Activated CD8-positive, alpha-beta T cell treated with anti-CD3 and anti-CD28 coated beads for 36 hours (primary cell): ENCODE measurements at regions not wholly inside any gene's neighbourhood (a gene's known extent, or its start where the extent isn't known, plus 50 kb on each side); places are given as distances from the start of the nearest gene placed in this dataset.

ENCODE experiments used
- ATAC-seq: fragments of 200-7000 bp; cut with Tn5 transposase; one replicate; pipeline ENCODE4 v1.10.0; 2021; ENCODE audit warnings: mild to moderate bottlenecking, moderate library complexity
- CTCF ChIA-PET: fragments of 350-600 bp; sonication (Branson Sonifier 250); formaldehyde crosslinking; loops from one replicate; lab custom pipeline; 2021; ENCODE audit warnings: antibody characterized with exemption; lab: Charles Lee
- POLR2A ChIA-PET: fragments of 350-600 bp; sonication (Branson Sonifier 250); formaldehyde crosslinking; loops from one replicate; lab custom pipeline; 2021; ENCODE audit warnings: antibody characterized with exemption; lab: Charles Lee
- DNase-seq: peaks from one replicate; pipeline ENCODE4 v3.0.0-alpha.2; 2020
- H3K27ac Mint-ChIP-seq: one replicate; pipeline ENCODE4 v1.8.0; 2021; ENCODE audit warnings: mild to moderate bottlenecking, mixed read lengths
- H3K27me3 Mint-ChIP-seq: one replicate; pipeline ENCODE4 v1.8.0; 2021; ENCODE audit warnings: mixed read lengths
- H3K36me3 Mint-ChIP-seq: one replicate; pipeline ENCODE4 v1.8.0; 2021; ENCODE audit warnings: low read depth, mixed read lengths
- H3K4me1 Mint-ChIP-seq: one replicate; pipeline ENCODE4 v1.8.0; 2021; ENCODE audit warnings: low read depth, mixed read lengths
- H3K4me3 Mint-ChIP-seq: one replicate; pipeline ENCODE4 v1.8.0; 2021; ENCODE audit warnings: mild to moderate bottlenecking, moderate library complexity, mixed read lengths
- H3K9me3 Mint-ChIP-seq: one replicate; pipeline ENCODE4 v1.8.0; 2021; ENCODE audit warnings: mixed read lengths
- CTCF ChIP-seq: fragments of 200-600 bp; IDR thresholded peaks from one replicate; pipeline ENCODE4 v1.8.0; 2022; ENCODE audit warnings: antibody characterized with exemption, mild to moderate bottlenecking
- intact Hi-C: fragments of 100-400 bp; cut with micrococcal nuclease; formaldehyde crosslinking; loops from one replicate; pipeline ENCODE4 v1.10.0; 2022

DNA sequence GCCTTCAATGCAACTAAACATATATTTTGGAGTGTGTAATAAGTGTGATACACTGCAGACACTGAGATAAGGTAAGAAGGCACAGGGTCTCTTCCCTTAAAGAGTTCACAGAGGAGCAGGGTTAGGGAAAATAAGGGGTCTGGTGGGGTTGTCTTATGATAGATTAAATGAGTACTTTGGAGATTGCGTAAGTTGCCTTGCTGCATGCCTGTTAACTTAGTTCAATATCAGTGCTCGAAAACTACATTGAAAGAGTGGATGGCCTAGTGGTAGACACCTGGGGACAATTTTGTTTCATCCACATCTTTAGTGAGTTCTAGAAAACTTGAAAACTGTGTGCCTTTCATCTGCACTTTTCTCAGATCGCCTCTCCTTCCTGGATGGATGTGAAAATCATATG, 123.2 kb upstream of the BTBD3 start:
- ChIA-PET POLR2A (no interaction called here), CTCF (no interaction called here)
- no peaks in the 10 kb centered on the region for H3K27me3 Mint-ChIP-seq
- no peaks in the 10 kb centered on the region for H3K36me3 Mint-ChIP-seq
- no peak overlapping the region for H3K27ac Mint-ChIP-seq
- TF ChIP-seq CTCF: no peak
- H3K4me1 Mint-ChIP-seq: no peaks in the 10 kb centered on the region
- ATAC-seq (no peak), DNase-seq (no peak)
- H3K9me3 Mint-ChIP-seq: peaks cover 1% of the 10 kb centered on the region
- intact Hi-C loops: no loop called here
- H3K4me3 Mint-ChIP-seq: no peak overlapping the region

- Mint-ChIP-seq H3K27ac (no peak overlapping the region), H3K4me1 (no peaks in the 10 kb centered on the region), H3K27me3 (peaks cover 1% of the 10 kb centered on the region), H3K9me3 (peaks cover 1% of the 10 kb centered on the region), H3K36me3 (no peaks in the 10 kb centered on the region), H3K4me3 (no peak overlapping the region)
- no peak for TF ChIP-seq CTCF
- DNase-seq: no peak
- ChIA-PET POLR2A (no interaction called here), CTCF (no interaction called here)
- intact Hi-C loops: no loop called here
- no peak for ATAC-seq
Observed at GRCh38 chr20:11795071-11795615, 122.5 kb upstream of the BTBD3 start.

DNA sequence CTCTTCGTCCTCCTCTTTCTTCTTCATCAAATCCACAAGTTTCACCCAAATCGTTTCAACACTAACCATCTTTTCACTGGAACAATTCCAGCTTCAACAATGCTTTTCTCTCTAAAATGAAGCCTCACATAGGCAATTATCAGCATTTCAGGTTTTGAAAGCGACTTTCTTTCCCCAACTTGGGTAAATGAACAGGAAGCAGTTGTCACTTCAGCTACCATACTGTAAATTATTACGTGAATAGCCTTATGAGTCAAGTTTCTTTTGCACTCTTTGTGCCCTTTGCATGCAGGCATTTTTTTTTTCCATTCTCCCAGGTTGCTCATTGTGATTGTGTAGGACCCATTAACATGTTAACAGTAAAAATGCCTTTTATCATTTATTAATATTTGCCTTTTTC, 121.7 kb upstream of the BTBD3 start:
- H3K4me1 Mint-ChIP-seq: no peaks in the 10 kb centered on the region
- TF ChIP-seq CTCF: no peak
- H3K4me3 Mint-ChIP-seq: no peak overlapping the region
- ChIA-PET CTCF (no interaction called here), POLR2A (no interaction called here)
- ATAC-seq: no peak
- intact Hi-C loops: no loop called here
- no peaks in the 10 kb centered on the region for H3K36me3 Mint-ChIP-seq
- H3K27ac Mint-ChIP-seq: no peak overlapping the region
- H3K27me3 Mint-ChIP-seq: peaks cover 1% of the 10 kb centered on the region
- DNase-seq: no peak
- H3K9me3 Mint-ChIP-seq: peaks cover 1% of the 10 kb centered on the region

- POLR2A ChIA-PET: no interaction called here
- Mint-ChIP-seq H3K36me3 (no peaks in the 10 kb centered on the region), H3K4me3 (no peak overlapping the region), H3K4me1 (no peaks in the 10 kb centered on the region), H3K27me3 (peaks cover 1% of the 10 kb centered on the region), H3K27ac (no peak overlapping the region), H3K9me3 (peaks cover 1% of the 10 kb centered on the region)
- CTCF ChIA-PET: no interaction called here
- DNase-seq: no peak
- intact Hi-C loops: no loop called here
- no peak for ATAC-seq
- TF ChIP-seq CTCF: no peak
Observed at GRCh38 chr20:11797156-11797555, 120.5 kb upstream of the BTBD3 start.

- Mint-ChIP-seq H3K4me3 (no peak overlapping the region), H3K36me3 (no peaks in the 10 kb centered on the region), H3K9me3 (peaks cover 1% of the 10 kb centered on the region), H3K4me1 (no peaks in the 10 kb centered on the region), H3K27me3 (peaks cover 1% of the 10 kb centered on the region), H3K27ac (no peak overlapping the region)
- no peak for TF ChIP-seq CTCF
- CTCF ChIA-PET: no interaction called here
- ATAC-seq (no peak), DNase-seq (no peak)
- intact Hi-C loops: no loop called here
- POLR2A ChIA-PET: no interaction called here
Observed at GRCh38 chr20:11799281-11799684, 118.4 kb upstream of the BTBD3 start.
